A673 (cell line): ENCODE measurements at regions not wholly inside any gene's neighbourhood (a gene's known extent, or its start where the extent isn't known, plus 50 kb on each side); places are given as distances from the start of the nearest gene placed in this dataset.

Source experiments
- BruUV-seq: library from RNA; stranded (reverse); fragments of 400-500 nt; replicated peaks from 2 replicates; lab custom pipeline; 2021; lab: Mats Ljungman, UMichigan
- CTCF ChIA-PET: fragments of 300-600 bp; sonication (Branson Sonifier 250); formaldehyde crosslinking; loops from one replicate; lab custom pipeline; 2022; ENCODE audit warnings: antibody characterized with exemption; lab: Charles Lee
- POLR2A ChIA-PET: fragments of 300-600 bp; sonication (Branson Sonifier 250); formaldehyde crosslinking; loops from one replicate; lab custom pipeline; 2022; ENCODE audit warnings: antibody characterized with exemption; ENCODE audit not compliant: low non-redundant PET; lab: Charles Lee
- DNase-seq: peaks from one replicate; pipeline ENCODE4 v3.0.0-alpha.2; 2015; ENCODE audit warnings: low spot score
- H3K27ac ChIP-seq: fragments of 200-600 bp; sonication (generic); 2 replicates; pipeline ENCODE4 v1.5.1; 2016; ENCODE audit warnings: mixed run types, low read depth, mild to moderate bottlenecking, mixed read lengths, antibody characterized with exemption, low read length; ENCODE audit not compliant: poor library complexity, severe bottlenecking
- H3K27me3 ChIP-seq: fragments of 200-600 bp; sonication (generic); replicated peaks from 2 replicates; pipeline ENCODE4 v1.6.1; 2017; ENCODE audit warnings: mixed run types, low read depth, mild to moderate bottlenecking, mixed read lengths, antibody characterized with exemption, low read length; ENCODE audit not compliant: insufficient read depth, poor library complexity
- H3K36me3 ChIP-seq: fragments of 200-600 bp; sonication (generic); 2 replicates; pipeline ENCODE4 v1.6.1; 2016; ENCODE audit warnings: mixed run types, mild to moderate bottlenecking, mixed read lengths, antibody characterized with exemption, low read length; ENCODE audit not compliant: insufficient read depth, poor library complexity, severe bottlenecking
- H3K4me1 ChIP-seq: fragments of 200-600 bp; sonication (generic); 2 replicates; pipeline ENCODE4 v1.6.1; 2017; ENCODE audit warnings: mixed run types, mild to moderate bottlenecking, mixed read lengths, antibody characterized with exemption, low read length; ENCODE audit not compliant: insufficient read depth, poor library complexity, severe bottlenecking
- H3K4me3 ChIP-seq: fragments of 200-600 bp; sonication (generic); 2 replicates; pipeline ENCODE4 v1.5.1; 2016; ENCODE audit warnings: low read depth, mixed run types, mild to moderate bottlenecking, mixed read lengths, low read length; ENCODE audit not compliant: poor library complexity, severe bottlenecking
- H3K9me3 ChIP-seq: fragments of 200-600 bp; sonication (generic); 2 replicates; pipeline ENCODE4 v1.6.1; 2016; ENCODE audit warnings: mixed run types, low read depth, mild to moderate bottlenecking, mixed read lengths, antibody characterized with exemption, low read length; ENCODE audit not compliant: poor library complexity, severe bottlenecking
- EZH2 ChIP-seq: fragments of 200-600 bp; sonication (generic); IDR thresholded peaks from 2 replicates; pipeline ENCODE4 v1.6.1; 2017; ENCODE audit warnings: borderline replicate concordance, low read depth, mild to moderate bottlenecking, mixed read lengths, antibody characterized with exemption, low read length; ENCODE audit not compliant: poor library complexity, severe bottlenecking
- intact Hi-C: fragments of 100-400 bp; cut with micrococcal nuclease; formaldehyde crosslinking; loops from one replicate; pipeline ENCODE4 v1.10.0; 2022; ENCODE audit not compliant: unreplicated experiment
- TF ChIP-seq, protein P1 (sequence below): fragments of 300-800, 200-600 bp; sonication (generic); conservative IDR thresholded peaks from 2 replicates; pipeline ENCODE4 v1.5.1; 2017; ENCODE audit warnings: low read depth, mild to moderate bottlenecking, antibody characterized with exemption, low read length, moderate library complexity, mixed read lengths

DNA sequence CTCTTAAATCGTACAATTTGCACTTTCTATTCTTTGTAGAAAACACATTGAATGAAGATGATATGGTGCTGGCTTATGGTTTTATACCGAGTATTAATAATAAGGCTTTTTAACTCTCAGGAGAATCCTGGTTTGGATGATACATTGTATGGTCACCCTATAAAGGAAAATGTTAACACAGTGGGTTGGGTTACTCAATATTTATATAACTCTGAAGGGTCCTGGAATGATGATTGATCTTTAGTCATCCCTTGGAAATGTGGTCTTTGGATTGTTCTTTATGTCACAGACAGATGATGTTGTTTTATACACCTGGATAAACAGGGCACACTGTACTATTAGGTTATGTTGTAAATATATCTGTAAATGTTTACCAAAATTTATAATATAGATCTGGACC, 496.2 kb upstream of the NDST4 start:
- no peak for DNase-seq
- H3K36me3 ChIP-seq, result no peaks in the 10 kb centered on the region
- POLR2A ChIA-PET, result no interaction called here
- intact Hi-C loops, result no loop called here
- no peak overlapping the region for H3K4me3 ChIP-seq
- no peak overlapping the region for H3K27ac ChIP-seq
- no peaks in the 10 kb centered on the region for H3K9me3 ChIP-seq
- no peaks in the 10 kb centered on the region for H3K4me1 ChIP-seq
- CTCF ChIA-PET, result no interaction called here
- TF ChIP-seq EZH2, result no peak
- TF ChIP-seq, protein P1, sequence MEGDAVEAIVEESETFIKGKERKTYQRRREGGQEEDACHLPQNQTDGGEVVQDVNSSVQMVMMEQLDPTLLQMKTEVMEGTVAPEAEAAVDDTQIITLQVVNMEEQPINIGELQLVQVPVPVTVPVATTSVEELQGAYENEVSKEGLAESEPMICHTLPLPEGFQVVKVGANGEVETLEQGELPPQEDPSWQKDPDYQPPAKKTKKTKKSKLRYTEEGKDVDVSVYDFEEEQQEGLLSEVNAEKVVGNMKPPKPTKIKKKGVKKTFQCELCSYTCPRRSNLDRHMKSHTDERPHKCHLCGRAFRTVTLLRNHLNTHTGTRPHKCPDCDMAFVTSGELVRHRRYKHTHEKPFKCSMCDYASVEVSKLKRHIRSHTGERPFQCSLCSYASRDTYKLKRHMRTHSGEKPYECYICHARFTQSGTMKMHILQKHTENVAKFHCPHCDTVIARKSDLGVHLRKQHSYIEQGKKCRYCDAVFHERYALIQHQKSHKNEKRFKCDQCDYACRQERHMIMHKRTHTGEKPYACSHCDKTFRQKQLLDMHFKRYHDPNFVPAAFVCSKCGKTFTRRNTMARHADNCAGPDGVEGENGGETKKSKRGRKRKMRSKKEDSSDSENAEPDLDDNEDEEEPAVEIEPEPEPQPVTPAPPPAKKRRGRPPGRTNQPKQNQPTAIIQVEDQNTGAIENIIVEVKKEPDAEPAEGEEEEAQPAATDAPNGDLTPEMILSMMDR, result no peak
- BruUV-seq, result no TSS peak
- H3K27me3 ChIP-seq, result no peaks in the 10 kb centered on the region

DNA sequence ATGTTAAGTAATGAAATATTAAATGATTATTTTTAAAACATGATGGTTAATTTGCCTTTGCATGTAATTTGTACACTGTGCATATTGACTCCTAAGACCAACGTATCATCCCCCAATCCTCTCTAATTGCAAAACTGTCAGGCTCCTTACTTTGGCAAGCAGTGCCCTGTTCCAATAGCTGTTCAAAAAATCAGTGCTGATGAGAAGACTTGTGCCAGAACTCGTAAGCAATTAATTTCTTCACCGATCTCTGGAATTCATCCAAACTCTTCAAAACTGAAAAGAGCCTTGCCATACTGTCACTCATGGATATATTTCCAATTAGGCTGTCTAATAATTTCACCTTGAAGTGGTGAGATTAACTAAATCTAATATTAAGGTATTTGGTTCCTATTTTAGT, 493.9 kb upstream of the NDST4 start:
- intact Hi-C loops, result no loop called here
- POLR2A ChIA-PET, result no interaction called here

DNA sequence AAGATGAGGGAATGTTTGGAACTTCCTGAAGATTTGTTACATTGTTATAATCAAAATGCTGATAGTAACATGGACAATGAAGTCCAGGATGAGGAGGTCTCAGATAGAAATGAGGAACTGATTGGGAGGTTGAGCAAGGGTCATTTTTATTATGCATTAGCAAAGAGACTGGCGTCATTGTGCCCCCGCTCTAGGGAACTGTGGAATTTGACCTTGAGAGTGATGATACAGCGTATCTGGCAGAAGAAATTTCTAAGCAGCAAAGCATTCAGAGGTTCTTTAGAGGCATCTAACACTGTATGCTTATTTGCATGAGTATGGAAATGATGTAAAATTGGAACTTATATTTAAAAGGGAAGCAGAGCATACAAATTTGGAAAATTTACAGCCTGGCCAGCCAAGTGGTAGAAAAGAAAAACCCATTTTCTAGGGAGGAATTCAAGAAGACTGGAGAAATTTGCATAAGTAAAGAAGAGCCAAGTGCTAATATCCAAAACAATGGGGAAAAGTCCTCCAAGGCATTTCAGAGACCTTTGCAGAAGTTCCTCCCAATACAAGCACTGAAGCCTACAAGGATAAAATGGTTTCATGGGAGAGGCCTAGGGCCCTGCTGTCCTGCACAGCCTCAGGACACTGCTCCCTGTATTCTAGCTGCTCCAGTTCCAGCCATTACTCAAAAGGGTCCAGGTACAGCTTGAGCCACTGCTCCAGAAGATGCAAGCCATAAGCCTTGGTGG, 483.0 kb upstream of the NDST4 start:
- intact Hi-C loops, result no loop called here

More for the DNA sequence above, 493.9 kb upstream of the NDST4 start:
- H3K36me3 ChIP-seq, result no peaks in the 10 kb centered on the region
- no peaks in the 10 kb centered on the region for H3K27me3 ChIP-seq
- TF ChIP-seq, protein P1, result no peak
- TF ChIP-seq EZH2, result no peak
- CTCF ChIA-PET, result no interaction called here
- H3K4me3 ChIP-seq, result no peak overlapping the region
- H3K27ac ChIP-seq, result no peak overlapping the region
- no peak for DNase-seq
- H3K4me1 ChIP-seq, result no peaks in the 10 kb centered on the region
- H3K9me3 ChIP-seq, result no peaks in the 10 kb centered on the region
- BruUV-seq, result no TSS peak

More for the DNA sequence above, 483.0 kb upstream of the NDST4 start:
- no peak for DNase-seq
- H3K9me3 ChIP-seq, result no peaks in the 10 kb centered on the region
- no peaks in the 10 kb centered on the region for H3K27me3 ChIP-seq
- POLR2A ChIA-PET, result no interaction called here
- TF ChIP-seq, protein P1, result no peak
- TF ChIP-seq EZH2, result no peak
- BruUV-seq, result no TSS peak
- no peak overlapping the region for H3K27ac ChIP-seq
- CTCF ChIA-PET, result no interaction called here
- no peak overlapping the region for H3K4me3 ChIP-seq
- no peaks in the 10 kb centered on the region for H3K36me3 ChIP-seq
- H3K4me1 ChIP-seq, result no peaks in the 10 kb centered on the region
